GM11168 (cell line): ENCODE measurements at regions not wholly inside any gene's neighbourhood (a gene's known extent, or its start where the extent isn't known, plus 50 kb on each side); places are given as distances from the start of the nearest gene placed in this dataset.
"Not testable (repeated sequence)": the region's sequence is repeated elsewhere in the genome, so short reads cannot be mapped to it uniquely, and the experiment has no call there.

Experiments used
- in situ Hi-C: fragments of 300-500 bp; cut with MboI; formaldehyde crosslinking; loops from one replicate; pipeline ENCODE4 v1.12.0; 2022; ENCODE audit warnings: low sequenced_read_pairs; ENCODE audit not compliant: unreplicated experiment

DNA sequence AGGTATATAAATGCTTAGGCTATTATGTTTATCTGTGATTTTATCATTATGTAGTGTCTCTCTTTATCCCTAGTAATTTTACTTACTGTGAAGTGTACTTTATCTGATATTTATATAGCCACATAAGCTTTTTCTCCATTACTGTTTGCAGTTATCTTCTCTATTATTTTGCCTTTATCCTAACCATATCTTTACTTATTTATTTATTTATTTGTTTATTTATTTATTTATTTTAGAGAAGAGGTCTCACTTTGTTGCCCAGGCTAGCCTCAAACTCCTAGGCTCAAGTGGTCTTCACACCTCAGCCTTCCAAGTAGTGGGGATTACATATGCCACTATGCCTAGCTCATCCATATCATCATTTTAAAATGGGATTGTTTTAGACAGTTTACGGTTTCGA lies 331.8 kb downstream of the C7orf25 start:
- in situ Hi-C loops = no loop called here

DNA sequence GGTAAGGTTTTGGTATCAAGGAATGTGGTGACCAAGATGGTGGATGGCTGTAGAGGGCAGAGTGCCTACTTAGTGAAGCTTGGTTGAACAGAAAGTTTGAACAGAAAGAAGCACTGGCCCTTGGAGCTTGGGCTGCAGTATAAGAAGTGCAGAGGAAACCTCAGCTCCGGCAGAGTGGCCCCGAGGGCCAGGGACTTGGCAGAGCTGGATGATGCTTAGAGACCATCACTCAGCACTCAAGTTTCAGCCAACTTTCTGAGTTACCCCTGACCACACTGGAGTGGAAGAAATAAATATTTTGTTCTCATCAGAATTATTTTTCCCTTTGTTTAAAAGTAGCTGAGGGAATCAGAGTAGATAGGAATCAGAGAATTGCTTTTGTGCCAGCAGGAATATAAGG lies 336.7 kb downstream of the C7orf25 start:
- in situ Hi-C loops = no loop called here

DNA sequence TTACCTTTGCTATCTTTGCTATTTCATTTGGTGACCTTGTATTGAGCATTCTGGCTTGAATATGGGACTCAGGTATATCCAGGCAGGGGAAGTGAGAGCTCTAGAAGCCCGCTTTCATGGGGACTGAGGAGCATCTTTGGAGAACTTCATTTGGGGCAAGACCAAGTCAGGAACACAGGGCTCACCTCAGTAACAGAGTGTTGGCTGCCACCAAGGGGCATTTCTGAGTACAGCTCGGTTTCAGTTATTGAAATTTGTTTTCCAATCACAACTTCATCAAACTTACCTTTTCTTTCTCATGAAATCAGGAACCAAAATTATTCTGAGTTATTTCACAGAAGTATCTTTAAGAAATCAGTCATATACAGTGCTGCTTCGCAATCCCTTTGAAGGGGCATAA lies 337.2 kb downstream of the C7orf25 start:
- in situ Hi-C loops = no loop called here

DNA sequence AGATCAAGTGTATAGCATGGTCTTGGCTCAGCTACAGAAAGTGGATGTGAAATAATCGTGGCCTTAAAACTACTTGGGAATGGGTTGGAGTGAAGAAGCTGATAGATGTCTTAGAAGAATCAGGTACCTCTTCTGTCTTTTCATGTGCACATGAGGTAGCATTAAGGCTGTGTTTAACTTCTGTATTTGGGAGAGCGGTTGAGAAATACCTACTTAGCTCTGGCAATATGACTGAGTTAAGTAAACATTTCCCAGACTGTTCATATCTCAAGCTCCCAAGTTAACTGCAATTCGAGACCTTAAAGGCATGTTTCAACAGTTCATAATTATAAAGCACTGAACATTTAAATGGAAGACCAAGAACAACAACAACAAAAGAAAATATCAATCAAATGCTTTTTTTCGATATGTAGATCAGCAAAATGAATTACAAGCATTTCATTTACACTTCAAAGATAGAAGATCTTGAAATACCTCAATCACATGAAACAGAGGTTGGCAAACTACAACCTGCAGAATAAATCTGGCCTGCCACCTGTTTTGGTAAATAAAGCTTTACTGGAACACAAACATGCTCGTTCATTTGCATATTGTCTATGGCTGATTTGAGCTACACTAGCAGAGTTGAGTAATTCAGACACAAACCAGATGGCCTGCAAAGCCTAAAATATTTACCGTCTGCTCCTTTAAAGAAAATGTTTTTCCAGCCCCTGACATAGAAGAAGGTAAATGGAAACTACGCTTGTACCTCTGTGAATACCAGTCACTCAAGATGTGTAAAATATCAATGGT lies 337.1 kb upstream of the GLI3 start:
- in situ Hi-C loops = no loop called here

DNA sequence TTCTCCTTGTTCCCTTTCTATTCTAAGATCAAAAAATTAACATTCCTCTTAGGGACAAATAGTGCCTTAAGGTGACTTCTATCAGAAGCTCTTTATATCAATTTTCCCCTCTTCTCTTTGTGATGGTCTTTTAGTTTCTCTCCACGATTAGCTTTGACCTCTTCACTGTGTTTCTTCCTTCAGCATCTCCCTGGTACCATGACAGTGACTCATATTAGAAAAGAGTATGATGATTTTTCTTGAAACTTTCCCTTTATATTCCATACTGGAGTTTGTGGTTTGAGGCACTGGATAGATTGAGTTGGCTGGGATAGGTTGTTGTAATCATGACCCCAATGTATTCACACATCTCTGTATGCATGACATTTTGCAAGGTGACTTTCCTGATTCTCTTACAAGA lies 335.6 kb upstream of the GLI3 start:
- in situ Hi-C loops = no loop called here

DNA sequence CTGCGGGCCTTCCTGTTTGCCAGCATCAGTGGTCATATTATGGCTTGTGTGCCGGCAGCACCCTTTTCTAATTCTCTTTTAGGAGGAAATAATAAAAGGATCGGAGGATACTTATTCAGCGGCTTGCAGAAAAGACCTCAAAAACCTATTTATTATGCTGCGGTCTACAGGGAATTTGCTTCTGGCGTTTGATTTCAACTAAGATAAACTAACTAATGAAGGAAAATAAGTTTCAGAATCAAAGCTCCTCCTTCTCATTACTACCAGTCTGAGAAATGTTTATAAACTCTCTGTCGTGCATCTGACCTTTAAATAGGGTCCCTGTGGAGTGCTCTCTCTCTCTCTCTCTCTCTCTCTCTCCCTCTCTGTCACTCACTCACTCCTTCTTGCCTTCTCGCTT lies 335.0 kb upstream of the GLI3 start:
- in situ Hi-C loops = no loop called here

DNA sequence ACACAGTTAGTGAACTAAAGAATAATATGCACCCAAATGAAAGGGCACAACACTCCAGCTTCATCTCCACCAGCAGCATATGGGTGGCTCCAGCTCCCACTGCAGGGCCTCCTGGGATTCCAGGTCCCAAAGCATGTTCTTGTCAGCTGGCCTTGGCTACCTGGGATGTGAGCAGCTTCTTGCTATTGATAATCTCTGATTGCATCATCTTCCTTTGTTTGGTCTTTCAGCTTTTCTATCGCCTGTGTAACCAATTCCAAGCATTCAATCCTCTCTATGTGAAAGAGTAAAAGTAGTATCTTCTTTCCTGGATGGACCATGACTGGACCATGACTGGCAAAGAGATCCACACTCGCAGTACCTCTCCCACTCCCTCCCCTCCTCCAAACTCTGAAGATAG lies 333.9 kb upstream of the GLI3 start:
- in situ Hi-C loops = no loop called here

DNA sequence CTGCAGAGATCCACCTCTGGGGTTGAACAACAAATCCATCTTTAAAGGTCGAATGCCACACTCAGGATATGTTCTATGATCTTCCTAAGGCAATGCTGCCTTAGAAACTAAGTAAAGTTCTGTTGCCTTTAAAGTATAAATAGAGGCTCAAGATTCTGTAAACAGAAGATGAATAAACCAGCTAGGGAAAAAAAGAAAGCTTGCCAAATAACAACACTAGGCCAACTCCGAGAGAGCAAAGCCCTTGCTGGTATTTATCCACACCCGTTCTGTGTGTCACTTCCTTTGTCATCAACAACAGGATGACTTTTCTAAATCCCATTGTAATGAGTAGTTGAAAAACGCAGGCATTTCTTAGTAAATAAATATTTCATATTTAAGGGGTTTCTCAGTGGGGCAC lies 330.0 kb upstream of the GLI3 start:
- in situ Hi-C loops = no loop called here

DNA sequence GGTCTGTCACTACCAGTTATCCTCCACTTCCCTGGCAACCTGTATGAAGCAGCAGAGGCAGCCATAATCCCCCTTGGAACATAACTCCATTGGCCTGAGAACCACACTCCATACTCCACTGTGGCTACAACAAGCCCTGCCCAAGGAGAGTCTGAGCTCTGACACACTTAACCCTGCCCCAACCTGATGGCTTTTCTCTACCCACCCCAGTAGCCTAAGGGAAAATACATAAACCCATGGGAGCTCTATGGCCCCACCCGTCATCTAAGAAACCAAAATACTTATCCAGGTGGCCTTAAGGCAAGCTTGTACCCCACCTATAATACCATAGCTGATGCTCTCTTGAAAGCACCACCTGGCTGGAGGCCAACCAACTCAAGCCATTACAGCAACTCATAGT lies 324.8 kb upstream of the GLI3 start:
- in situ Hi-C loops = no loop called here

DNA sequence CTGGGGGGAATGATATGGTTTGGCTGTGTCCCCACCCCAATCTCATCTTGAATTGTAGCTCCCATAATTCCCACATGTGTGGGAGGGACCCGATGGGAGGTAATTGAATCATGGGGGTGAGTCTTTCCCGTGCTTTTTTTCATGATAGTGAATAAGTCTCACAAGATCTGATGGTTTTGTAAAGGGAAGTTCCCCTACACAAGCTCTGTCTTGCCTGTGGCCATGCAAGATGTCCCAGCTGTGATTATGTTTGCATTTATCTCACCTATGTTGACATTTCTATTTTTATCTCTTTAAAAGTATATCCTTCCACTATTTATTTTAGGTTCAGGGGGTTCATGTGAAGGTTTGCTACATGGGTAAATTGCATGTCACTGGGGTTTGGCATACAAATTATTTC lies 323.9 kb upstream of the GLI3 start:
- in situ Hi-C loops = no loop called here

DNA sequence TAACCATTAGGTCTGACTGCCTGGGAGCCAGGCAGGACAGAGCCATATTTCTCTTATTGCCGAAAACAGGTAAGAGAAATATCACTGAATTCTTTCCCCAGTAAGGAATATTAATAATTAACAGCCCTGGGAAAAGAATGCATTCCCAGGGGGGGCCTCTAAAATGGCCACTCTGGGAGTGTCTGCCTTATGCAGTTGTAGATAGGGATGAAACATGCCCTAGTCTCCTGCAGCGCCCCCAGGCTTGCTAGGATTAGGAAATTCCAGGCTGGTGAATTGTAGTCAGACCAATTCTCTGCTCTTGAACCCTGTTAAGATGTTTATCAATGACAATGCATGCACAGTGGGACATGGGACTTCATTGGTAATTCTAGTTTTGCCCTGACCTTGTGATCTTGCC lies 317.9 kb upstream of the GLI3 start:
- in situ Hi-C loops = not testable (repeated sequence)

DNA sequence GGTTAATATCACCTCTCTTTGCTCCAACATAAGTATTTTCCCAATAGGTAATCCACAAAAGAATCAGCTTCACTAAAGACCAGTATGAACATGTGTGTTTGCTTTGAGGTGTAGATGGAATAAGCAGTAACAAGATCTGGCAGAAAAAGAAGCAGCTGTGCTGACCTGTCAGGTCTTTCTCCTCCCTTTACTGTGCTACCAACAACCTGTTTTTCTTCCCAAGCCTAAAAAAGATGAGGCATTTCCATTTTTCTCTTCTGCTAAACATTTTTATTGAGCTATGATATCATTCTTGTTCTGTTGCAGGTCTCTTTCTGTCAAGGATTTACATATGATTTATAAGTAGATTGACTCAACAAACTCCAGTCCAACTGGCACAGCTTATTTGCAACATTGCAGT lies 315.2 kb upstream of the GLI3 start:
- in situ Hi-C loops = no loop called here

DNA sequence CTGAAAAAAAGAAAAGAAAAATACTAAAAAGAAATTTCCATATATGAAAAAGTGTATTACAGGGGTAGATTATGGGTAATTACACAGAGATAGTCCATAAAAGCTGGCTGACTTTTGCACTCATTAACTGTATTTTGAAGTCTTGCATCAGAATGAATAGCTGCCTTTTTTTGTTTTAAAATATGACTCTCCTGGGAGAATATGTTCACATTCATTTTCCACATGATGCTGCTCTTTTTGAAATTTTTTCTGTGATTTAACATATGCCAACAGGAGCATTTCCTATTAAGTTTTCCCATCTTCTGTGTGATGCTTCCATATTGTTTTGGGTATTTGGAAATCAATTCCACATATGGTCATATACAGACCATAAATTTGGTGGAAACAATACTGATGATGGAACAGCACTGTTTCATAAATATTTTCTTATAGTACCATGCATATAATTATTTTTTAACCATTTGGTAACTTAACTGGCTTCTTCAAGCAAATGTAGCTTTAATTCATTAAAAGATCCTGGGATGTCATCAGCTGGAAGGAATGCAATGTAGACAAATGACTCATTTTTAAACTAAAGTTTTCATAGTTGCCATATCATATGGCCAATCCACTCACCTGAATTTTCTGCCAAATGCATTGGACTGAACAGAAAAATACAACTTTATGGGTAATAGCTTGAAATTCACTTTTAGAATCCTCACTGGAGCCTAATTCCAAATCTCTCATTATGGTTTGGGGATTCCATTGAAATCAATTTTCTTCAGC lies 313.9 kb upstream of the GLI3 start:
- in situ Hi-C loops = no loop called here

DNA sequence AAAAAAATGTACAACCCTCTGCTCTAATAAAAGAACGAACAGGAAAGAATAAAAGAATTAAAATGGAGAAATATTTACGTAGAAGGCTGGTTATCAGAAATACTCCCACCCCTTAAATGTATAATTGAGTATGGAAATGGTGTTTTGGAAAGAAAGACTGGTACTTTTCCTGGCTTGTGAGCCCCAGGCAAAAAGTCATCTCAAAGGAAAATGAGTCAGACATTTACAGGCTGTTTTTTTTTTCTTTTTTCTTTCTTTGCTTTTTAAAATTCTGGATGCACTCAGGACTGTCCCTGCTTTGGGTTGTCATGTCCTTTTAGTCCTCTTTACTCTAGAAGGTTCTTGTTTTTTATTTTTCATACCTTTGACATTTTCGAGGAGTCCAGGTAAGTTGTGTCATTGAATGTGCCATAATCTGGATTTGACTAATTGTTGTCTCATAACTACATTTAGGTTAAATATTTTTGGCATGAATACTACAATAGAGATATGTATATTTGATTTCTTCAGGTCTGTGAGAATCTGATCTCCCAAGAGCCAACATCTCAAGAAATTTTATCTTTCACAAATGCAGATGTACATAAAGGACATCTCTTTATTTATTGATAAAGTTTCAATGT lies 313.0 kb upstream of the GLI3 start:
- in situ Hi-C loops = no loop called here

DNA sequence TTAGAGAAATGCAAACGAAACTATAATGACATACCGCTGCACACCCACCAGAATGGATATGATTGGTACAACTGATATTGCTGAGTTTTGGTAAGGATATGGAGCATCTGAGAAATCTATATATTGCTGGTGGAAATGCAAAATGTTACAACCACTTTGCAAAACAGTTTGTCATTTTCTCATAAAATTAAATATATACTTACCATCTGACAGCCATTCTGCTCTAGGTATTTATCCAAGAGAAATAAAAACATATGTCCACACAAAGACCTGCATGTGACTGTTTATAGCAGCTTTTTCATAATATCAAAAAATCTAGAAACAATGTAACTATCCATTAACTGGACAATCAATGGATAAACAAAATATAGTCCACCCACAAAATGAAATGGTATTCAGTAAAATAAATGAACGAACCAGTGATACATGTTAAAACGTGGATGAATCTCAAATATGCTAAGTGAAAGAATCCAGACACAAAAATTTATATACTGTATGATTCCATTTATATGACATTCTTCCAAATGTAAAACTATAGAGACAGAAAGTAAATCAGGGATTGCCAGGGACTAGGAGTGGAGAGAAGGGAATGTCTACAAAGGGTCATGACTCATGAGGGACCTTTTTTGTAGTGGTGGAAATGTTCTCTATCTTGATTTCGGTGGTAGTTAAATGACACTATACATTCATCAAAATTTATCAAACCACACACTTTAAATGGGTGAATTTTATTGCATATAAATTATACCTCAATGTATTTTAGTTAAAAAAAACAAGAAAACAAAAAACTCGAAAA lies 312.0 kb upstream of the GLI3 start:
- in situ Hi-C loops = no loop called here

DNA sequence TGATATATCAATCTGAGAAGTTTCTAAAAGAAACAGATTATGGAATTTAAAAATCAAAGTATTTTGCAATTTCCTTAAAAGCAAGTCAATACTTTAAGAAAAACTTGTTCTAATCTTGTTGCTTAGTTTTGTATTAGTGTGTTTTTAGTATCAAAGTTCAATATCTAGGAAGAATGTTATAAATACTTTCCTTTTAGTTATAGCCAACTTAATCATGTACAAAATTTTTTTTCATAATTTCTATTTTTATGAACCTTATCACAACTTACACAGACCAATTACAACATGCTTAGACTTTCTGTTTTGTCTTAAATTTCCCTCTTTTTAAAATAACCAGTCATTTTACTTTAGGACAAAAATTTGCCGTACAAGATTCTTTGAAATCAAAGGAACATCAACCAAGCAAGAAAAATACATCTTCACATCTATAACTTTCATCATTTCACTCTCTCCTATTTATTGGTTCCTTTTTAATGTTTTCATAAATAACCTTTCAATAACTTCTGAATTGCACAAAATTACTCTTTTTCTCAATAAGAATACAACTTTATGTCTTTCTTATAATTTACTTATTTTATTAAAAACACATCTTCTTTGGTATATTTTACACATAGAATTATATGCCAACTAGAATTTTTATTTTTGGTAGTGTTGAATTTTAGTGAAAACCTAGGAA lies 308.2 kb upstream of the GLI3 start:
- in situ Hi-C loops = no loop called here

DNA sequence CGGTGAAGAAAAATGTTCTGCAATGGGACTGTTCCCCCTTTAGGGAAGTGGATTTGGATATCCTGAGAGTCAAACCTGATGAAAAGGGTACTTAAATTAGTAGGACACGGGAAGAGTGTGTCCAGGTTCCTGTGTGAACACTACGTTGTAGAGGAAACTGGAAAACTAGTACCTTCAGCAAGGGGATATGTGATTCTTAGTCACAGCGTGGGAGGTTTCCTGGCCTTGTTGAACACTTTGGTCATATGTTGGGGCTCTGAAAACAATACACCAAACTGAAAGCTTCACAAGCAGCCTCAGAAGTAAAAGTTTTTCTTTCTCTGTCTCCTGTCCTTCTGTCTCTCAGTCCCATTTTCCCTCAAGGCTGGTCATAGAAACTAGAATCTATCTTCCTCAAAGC lies 306.9 kb upstream of the GLI3 start:
- in situ Hi-C loops = no loop called here

DNA sequence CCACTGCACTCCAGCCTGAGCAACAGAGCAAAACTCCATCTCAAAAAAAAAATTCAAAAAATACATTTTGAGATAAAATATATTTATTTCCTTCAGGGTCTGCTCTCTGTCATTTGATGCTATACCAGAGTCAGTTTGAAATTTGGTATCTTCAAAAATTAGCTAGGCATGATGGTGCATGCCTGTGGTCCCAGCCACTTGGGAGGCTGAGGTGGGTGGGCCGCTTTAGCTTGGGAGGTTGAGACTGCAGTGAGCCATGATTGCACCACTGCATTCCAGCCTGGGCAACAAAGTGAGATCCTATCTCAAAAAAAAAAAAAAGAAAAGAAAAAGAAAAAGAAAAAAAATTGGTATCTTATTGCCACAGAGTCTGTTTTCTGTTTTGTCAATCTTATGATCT lies 305.4 kb upstream of the GLI3 start:
- in situ Hi-C loops = not testable (repeated sequence)

DNA sequence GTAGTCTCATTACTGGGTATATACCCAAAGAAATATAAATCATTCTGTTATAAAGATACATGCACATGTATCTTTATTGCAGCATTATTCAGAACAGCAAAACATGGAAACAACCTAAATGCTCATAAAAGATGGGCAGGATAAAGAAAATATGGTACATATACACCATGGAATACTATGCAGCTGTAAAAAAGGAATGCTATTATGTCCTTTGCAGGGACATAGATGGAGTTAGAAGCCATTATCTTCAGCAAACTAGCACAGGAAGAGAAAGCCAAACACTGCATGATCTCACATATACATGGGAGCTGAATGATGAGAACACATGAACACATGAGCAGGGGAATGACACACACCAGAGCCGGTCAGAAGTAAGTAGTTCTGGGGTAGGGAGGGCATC lies 297.4 kb upstream of the GLI3 start:
- in situ Hi-C loops = no loop called here

DNA sequence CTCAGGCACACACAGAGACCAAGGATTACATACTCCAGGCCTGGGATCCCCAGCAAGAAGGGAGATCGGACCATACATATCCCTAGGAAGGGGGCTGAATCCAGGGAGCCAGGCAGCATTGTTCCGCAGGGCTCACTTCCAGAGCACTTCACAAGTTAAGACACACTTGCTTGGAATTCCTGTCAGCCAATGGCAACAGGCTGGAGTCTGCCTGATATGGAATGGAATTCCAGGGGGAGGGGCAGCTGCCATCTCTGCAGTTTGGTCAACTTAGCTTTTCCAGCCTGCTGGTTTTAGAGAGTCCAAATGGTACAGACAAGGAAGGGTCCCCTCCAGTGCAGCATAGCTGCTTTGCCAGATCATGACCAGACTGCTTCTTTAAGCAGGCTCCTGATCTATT lies 290.0 kb upstream of the GLI3 start:
- in situ Hi-C loops = no loop called here
